Panc1 (cell line): ENCODE measurements at regions not wholly inside any gene's neighbourhood (a gene's known extent, or its start where the extent isn't known, plus 50 kb on each side); places are given as distances from the start of the nearest gene placed in this dataset.

Source experiments
- ATAC-seq: fragments of 200-7000 bp; cut with Tn5 transposase; 2 replicates; pipeline ENCODE4 v1.9.1; 2020; ENCODE audit warnings: mild to moderate bottlenecking, moderate library complexity
- BruUV-seq: library from RNA; stranded (reverse); fragments of 400-500 nt; replicated peaks from 2 replicates; lab custom pipeline; 2021; lab: Mats Ljungman, UMichigan
- CTCF ChIA-PET: fragments of 300-600 bp; sonication (Branson Sonifier 250); formaldehyde crosslinking; loops from one replicate; lab custom pipeline; 2022; ENCODE audit warnings: antibody characterized with exemption; lab: Charles Lee
- POLR2A ChIA-PET: fragments of 300-600 bp; sonication (Branson Sonifier 250); formaldehyde crosslinking; loops from one replicate; lab custom pipeline; 2022; ENCODE audit warnings: antibody characterized with exemption; lab: Charles Lee
- DNase-seq: peaks from one replicate; pipeline ENCODE4 v3.0.0-alpha.2; 2010; ENCODE audit warnings: low read depth, low spot score
- H3K27ac ChIP-seq: 2 replicates; pipeline ENCODE4 v1.5.1; 2011; ENCODE audit warnings: mild to moderate bottlenecking, low read length, inconsistent platforms
- H3K27me3 ChIP-seq: fragments of 200-500 bp; sonication (Bioruptor generic); 2 replicates; pipeline ENCODE4 v1.6.0; 2014; ENCODE audit warnings: low read length, inconsistent platforms; ENCODE audit not compliant: control insufficient read depth, insufficient read depth
- H3K36me3 ChIP-seq: fragments of 200-500 bp; sonication (Bioruptor generic); 2 replicates; pipeline ENCODE4 v1.5.1; 2014; ENCODE audit warnings: inconsistent platforms, mild to moderate bottlenecking, low read length, moderate library complexity; ENCODE audit not compliant: control insufficient read depth, insufficient read depth
- H3K4me1 ChIP-seq: 2 replicates; pipeline ENCODE4 v1.5.1; 2011; ENCODE audit warnings: inconsistent platforms, mild to moderate bottlenecking, low read length, moderate library complexity; ENCODE audit not compliant: control insufficient read depth, insufficient read depth
- H3K4me3 ChIP-seq, 2 experiments: 2 replicates each; pipeline ENCODE4 v1.5.1; 2011 to 2012; ENCODE audit warnings: low read depth in 2 of 2, low read length in 2 of 2, mild to moderate bottlenecking in 2 of 2, inconsistent platforms in 1 of 2, moderate library complexity in 1 of 2
- H3K9me3 ChIP-seq: fragments of 200-500 bp; sonication (Bioruptor generic); 2 replicates; pipeline ENCODE4 v1.5.1; 2014; ENCODE audit warnings: low read depth, mild to moderate bottlenecking, inconsistent platforms, low read length, moderate library complexity; ENCODE audit not compliant: control insufficient read depth, insufficient read depth
- CTCF ChIP-seq: fragments of 450-650 bp; IDR thresholded peaks from 2 replicates; pipeline ENCODE4 v1.5.1; 2017; ENCODE audit warnings: mild to moderate bottlenecking
- POLR2AphosphoS5 ChIP-seq: IDR thresholded peaks from 2 replicates; pipeline ENCODE4 v1.6.1; 2012; ENCODE audit warnings: mild to moderate bottlenecking, low read depth, low read length, moderate library complexity
- REST ChIP-seq, 2 experiments: IDR thresholded peaks; 2 replicates each; pipeline ENCODE4 v1.6.1; 2011 to 2012; ENCODE audit warnings: low read depth in 2 of 2, control low read depth in 1 of 2, low read length in 1 of 2, mild to moderate bottlenecking in 1 of 2, moderate library complexity in 1 of 2; ENCODE audit not compliant: insufficient read depth in 1 of 2
- SIN3A ChIP-seq: IDR thresholded peaks from 2 replicates; pipeline ENCODE4 v1.6.1; 2012; ENCODE audit warnings: low read depth, mild to moderate bottlenecking, low read length, moderate library complexity, borderline replicate concordance; ENCODE audit not compliant: insufficient read depth
- TCF7L2 ChIP-seq: IDR thresholded peaks from 2 replicates; pipeline ENCODE4 v1.6.1; 2011; ENCODE audit warnings: mild to moderate bottlenecking, low read depth, low read length, inconsistent platforms
- in situ Hi-C: cut with HindIII; loops from 2 replicates; pipeline ENCODE4 v1.10.0; 2016; ENCODE audit warnings: low sequenced_read_pairs, low pct_unique_long_range_greater_than_20kb
- intact Hi-C: fragments of 100-400 bp; cut with micrococcal nuclease; formaldehyde crosslinking; loops from one replicate; pipeline ENCODE4 v1.10.0; 2022; ENCODE audit not compliant: unreplicated experiment

GRCh38 chr5:60505373-60506171 lies 194.4 kb downstream of the DEPDC1B start:
- Histone ChIP-seq H3K27ac (no peak overlapping the region), H3K27me3 (no peaks in the 10 kb centered on the region; the same call in 1 of the 2 replicates), H3K4me3 (no peak overlapping the region), H3K36me3 (no peaks in the 10 kb centered on the region), H3K9me3 (no peaks in the 10 kb centered on the region), H3K4me1 (no peaks in the 10 kb centered on the region)
- no TSS peak for BruUV-seq
- DNase-seq = no peak
- ATAC-seq = no peak
- intact Hi-C loops (no loop called here), in situ Hi-C loops (no loop called here)
- ChIA-PET CTCF (no interaction called here), POLR2A (no interaction called here)
- TF ChIP-seq CTCF = no peak
- no peak for TF ChIP-seq REST (IDR thresholded peaks at IDR 0.05; ENCODE audit: insufficient read depth in 1 of 2, low read depth in 2 of 2, low read length in 1 of 2)
- TF ChIP-seq SIN3A = no peak
- no peak for TF ChIP-seq POLR2AphosphoS5
- no peak for TF ChIP-seq TCF7L2

DNA sequence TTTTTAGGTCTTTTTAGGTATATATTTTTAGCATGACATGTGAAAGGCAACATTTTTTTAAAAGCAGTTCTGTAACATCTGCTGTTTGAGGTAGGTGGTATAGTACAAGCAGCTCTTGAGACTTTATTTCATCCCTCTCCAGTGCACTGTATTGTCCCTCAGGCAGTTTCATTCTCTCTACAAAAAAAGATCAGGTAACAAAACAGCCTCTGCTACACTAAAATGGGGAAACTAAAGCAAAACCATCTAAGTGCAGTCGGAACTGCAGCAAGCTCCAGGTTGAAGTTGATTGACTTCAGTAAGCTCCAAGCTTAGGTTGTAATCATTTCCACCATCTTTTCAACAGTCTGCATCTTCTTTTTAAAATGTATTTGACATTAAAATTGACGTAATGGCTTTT lies 195.6 kb downstream of the DEPDC1B start:
- POLR2A ChIA-PET = no interaction called here
- H3K9me3 ChIP-seq = no peaks in the 10 kb centered on the region
- no peaks in the 10 kb centered on the region; the same call in 1 of the 2 replicates for H3K27me3 ChIP-seq
- TF ChIP-seq POLR2AphosphoS5 = no peak
- TF ChIP-seq REST (IDR thresholded peaks at IDR 0.05; ENCODE audit: insufficient read depth in 1 of 2, low read depth in 2 of 2, low read length in 1 of 2) = no peak
- no peak for TF ChIP-seq SIN3A
- TF ChIP-seq TCF7L2 = no peak
- no peak for TF ChIP-seq CTCF
- H3K4me1 ChIP-seq = no peaks in the 10 kb centered on the region
- no TSS peak for BruUV-seq
- no peak overlapping the region for H3K27ac ChIP-seq
- ATAC-seq = no peak
- in situ Hi-C loops = no loop called here
- intact Hi-C loops = no loop called here
- DNase-seq = no peak
- H3K4me3 ChIP-seq = no peak overlapping the region
- CTCF ChIA-PET = no interaction called here
- no peaks in the 10 kb centered on the region for H3K36me3 ChIP-seq
